ENCODE measurements at regions not wholly inside any gene's neighbourhood (a gene's known extent, or its start where the extent isn't known, plus 50 kb on each side); places are given as distances from the start of the nearest gene placed in this dataset.

DNA sequence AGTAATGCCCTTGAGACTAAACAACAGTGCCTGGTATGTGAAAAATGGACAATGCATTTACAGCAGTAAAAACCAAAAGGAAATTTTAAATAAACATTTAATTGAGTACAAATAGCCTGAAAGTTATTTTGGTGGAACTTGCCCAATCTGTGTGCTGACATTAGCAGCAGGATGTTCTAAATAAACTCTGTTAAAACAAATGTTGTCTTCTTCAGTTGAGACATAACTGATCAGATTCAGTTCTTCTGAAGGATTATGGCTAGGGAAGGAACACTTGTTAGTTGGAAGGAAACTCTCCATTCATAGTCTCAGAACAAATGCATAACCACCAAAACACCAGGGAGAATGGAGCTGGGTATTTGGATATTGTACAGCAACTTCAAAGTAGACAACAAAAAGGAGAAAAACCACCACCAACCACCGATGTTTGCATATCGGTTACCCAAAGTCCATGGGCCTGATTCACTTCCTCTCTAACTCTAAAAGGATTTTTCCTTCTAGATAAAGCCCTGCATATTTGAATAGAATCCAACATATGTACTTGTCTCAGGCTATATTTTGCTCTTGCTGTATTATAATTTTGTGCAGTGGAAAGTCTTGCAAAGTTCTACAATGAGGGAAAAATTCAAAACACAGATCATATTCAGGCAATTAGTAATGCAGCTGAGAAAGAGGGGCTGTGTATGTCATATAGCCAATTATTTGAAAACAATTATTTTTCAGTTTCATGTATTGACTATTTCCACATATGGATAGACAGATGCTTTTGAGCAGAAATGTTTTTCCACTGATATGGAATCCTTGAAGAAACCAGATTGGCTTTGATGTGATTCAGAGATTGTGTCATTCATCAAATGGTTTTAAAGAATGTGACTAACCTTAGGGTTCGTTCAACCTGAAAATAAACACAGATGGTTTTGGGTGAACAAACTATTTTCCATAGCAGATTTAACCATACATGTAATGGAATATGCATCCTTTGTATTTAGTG lies 152.2 kb upstream of the BMP4 start:
- TF ChIP-seq, protein P1, sequence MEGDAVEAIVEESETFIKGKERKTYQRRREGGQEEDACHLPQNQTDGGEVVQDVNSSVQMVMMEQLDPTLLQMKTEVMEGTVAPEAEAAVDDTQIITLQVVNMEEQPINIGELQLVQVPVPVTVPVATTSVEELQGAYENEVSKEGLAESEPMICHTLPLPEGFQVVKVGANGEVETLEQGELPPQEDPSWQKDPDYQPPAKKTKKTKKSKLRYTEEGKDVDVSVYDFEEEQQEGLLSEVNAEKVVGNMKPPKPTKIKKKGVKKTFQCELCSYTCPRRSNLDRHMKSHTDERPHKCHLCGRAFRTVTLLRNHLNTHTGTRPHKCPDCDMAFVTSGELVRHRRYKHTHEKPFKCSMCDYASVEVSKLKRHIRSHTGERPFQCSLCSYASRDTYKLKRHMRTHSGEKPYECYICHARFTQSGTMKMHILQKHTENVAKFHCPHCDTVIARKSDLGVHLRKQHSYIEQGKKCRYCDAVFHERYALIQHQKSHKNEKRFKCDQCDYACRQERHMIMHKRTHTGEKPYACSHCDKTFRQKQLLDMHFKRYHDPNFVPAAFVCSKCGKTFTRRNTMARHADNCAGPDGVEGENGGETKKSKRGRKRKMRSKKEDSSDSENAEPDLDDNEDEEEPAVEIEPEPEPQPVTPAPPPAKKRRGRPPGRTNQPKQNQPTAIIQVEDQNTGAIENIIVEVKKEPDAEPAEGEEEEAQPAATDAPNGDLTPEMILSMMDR (optimal IDR thresholded peaks at IDR 0.05 in 1 of 3, IDR thresholded peaks at IDR 0.05 in 1 of 3, conservative IDR thresholded peaks at IDR 0.05 in 1 of 3; ENCODE audit: extremely low read depth in 1 of 3, insufficient read depth in 2 of 3, low read length in 3 of 3) = no peak
- no peak for TF ChIP-seq EZH2 (IDR thresholded peaks at IDR 0.05; ENCODE audit: low read length)
